Bone marrow (tissue), 2 donors: ENCODE measurements at regions not wholly inside any gene's neighbourhood (a gene's known extent, or its start where the extent isn't known, plus 50 kb on each side); places are given as distances from the start of the nearest gene placed in this dataset.
"Not testable (repeated sequence)": the region's sequence is repeated elsewhere in the genome, so short reads cannot be mapped to it uniquely, and the experiment has no call there.

ENCODE experiments used
- DNase-seq, 2 donors: peaks; one replicate each; lab custom pipeline; 2025; lab: John Stamatoyannopoulos, UW

DNA sequence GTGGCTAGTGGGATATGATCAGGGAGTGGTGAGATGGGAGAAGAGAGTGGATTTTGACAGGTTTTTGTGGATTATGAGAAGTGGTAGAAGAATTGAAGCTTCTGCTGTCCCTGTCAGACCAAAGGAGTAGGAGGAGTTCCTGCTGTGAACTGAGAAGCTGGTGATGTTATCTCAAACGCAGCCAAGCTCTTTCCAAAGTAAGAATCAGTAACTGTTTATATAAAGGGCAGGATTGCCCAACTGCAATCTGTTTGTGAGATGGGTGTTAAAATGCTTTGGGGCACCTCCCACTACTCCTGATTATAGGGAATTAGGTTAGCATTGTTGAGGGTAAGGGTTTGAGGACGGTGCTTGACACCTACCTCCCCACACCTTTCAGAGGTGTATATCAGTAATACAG lies 60.5 kb upstream of the USP25 start:
- no peak for DNase-seq

DNA sequence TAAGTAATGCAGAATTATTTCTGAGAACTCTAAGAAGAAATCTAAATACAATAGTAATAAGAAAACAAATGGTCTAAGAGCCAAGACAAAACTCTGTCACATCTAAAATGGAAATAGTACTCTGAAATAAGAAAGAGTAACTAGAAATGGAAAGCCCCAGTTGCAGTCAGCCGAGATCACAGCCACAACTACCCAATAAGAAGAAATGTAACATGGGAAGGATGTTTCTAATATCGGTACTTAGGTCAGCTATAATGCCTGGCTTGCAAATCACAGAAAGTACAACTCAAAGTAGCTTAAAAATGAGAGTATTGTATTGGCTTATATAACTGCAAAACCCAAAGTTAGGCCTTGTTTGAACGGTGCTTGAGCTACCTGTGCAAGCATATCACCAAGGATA lies 58.6 kb upstream of the USP25 start:
- no peak for DNase-seq

DNA sequence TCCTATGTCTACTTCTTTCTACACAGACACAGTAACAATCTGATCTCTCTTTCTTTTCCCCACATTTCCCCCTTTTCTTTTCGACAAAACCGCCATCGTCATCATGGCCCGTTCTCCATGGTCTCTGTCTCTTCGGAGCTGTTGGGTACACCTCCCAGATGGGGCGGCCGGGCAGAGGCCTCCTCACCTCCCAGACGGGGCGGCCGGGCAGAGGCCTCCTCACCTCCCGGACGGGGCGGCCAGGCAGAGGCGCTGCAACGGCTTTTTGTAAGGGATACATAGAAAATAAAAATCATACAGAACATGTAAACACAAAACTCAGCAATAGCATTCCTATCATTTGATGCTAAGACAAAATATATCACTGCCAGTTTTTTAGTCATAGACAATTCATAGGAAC lies 57.2 kb upstream of the USP25 start:
- DNase-seq = not testable (repeated sequence)

DNA sequence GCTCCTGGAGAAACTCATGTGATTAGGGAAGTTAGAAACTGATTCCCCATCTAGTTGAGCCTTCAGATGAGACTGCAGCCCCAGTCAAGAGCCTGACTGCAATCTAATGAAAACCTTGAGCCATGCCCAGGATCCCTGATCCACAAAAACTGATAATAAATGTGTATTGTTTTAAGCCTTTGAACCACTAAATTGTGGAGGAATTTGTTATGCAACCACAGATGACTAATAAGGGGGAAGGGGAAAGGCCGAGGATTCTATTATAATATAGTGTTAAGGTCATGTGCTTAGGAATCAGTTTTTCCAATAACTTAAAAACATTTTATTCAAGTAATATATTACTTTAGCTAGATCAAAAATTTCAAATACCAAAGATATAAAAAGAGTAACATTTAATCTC lies 52.8 kb upstream of the USP25 start:
- no peak for DNase-seq

DNA sequence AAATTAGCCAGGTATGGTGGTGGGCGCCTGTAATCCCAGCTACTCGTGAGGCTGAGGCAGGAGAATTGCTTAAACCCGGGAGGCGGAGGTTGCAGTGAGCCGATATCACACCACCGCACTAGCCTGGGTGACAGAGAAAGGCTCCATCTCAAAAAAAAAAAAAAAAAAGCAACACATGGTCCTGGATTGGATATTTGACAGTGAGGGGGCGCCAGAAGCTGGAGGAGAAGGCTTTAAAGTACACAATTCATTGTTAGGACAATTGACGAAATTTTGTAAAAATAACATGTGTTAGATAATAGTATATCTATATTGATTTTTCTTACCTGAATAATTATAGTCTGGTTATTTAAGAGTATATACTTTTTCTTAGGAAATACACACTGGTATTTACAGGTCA lies 50.2 kb upstream of the USP25 start:
- DNase-seq = no peak
